ENCODE measurements at regions not wholly inside any gene's neighbourhood (a gene's known extent, or its start where the extent isn't known, plus 50 kb on each side); places are given as distances from the start of the nearest gene placed in this dataset.
A peak's percentile ranks its signal among the peaks of the same experiment; 100 is the strongest.
"Not testable (repeated sequence)": the region's sequence is repeated elsewhere in the genome, so short reads cannot be mapped to it uniquely, and the experiment has no call there.

- Mint-ChIP-seq H3K4me3 (no peak overlapping the region), H3K27me3 (no peaks in the 10 kb centered on the region), H3K27ac (no peak overlapping the region), H3K9me3 (no peaks in the 10 kb centered on the region), H3K4me1 (no peaks in the 10 kb centered on the region)
- DNase-seq (no peak), ATAC-seq (no peak)
Observed at GRCh38 chr7:81488210-81488609, 281.6 kb downstream of the HGF start.

DNA sequence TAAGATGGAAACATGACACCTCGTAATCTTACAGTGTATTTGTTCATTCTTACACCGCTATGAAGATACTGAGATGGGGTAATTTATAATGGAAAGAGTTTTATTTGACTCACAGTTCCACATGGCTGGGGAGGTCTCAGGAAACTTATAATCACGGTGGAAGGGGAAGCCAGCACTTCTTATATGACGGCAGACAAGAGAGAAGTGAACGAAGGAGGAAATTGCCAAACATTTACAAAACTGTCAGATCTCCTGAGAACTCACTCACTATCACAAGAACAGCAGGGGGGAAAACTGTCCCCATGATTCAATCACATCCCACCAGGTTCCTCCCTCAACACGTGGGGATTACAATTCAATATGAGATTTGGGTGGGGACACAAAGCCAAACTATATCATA is 282.3 kb downstream of the HGF start:
- H3K4me1 Mint-ChIP-seq: no peaks in the 10 kb centered on the region
- H3K27me3 Mint-ChIP-seq: no peaks in the 10 kb centered on the region
- H3K9me3 Mint-ChIP-seq: no peaks in the 10 kb centered on the region

DNA sequence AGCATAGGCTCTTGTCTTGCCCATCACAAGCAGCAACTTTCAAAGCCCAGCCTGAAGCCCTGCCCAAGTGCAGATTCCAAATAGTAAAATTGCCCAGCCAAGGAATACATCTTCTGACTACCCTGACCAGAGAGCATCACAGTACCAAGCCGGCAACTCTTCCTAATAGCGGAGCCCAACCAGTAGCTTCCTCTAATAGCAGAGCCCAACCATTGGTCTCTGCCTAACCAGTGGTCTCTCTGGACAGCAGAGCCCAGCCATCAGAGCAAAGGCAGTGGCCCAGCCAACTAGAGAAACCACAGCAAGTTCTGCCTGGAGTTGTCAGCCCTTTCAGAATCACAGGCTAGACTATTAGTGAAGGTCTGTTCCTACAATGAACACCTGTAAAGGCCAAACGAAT is 285.6 kb downstream of the HGF start:
- no peaks in the 10 kb centered on the region for H3K4me1 Mint-ChIP-seq
- H3K4me3 Mint-ChIP-seq: no peak overlapping the region
- ATAC-seq (no peak), DNase-seq (no peak)
- H3K9me3 Mint-ChIP-seq: no peaks in the 10 kb centered on the region
- H3K27me3 Mint-ChIP-seq: no peaks in the 10 kb centered on the region
- no peak overlapping the region for H3K27ac Mint-ChIP-seq

More for the DNA sequence above, 282.3 kb downstream of the HGF start:
- Mint-ChIP-seq H3K4me3 (no peak overlapping the region), H3K27ac (no peak overlapping the region)
- DNase-seq: no peak
- ATAC-seq: no peak

GRCh38 chr7:81482600-81483186 is 287.2 kb downstream of the HGF start:
- H3K9me3 Mint-ChIP-seq: no peaks in the 10 kb centered on the region
- no peaks in the 10 kb centered on the region for H3K4me1 Mint-ChIP-seq
- no peaks in the 10 kb centered on the region for H3K27me3 Mint-ChIP-seq
- no peak for ATAC-seq
- DNase-seq: no peak
- H3K27ac Mint-ChIP-seq: no peak overlapping the region
- H3K4me3 Mint-ChIP-seq: no peak overlapping the region

DNA sequence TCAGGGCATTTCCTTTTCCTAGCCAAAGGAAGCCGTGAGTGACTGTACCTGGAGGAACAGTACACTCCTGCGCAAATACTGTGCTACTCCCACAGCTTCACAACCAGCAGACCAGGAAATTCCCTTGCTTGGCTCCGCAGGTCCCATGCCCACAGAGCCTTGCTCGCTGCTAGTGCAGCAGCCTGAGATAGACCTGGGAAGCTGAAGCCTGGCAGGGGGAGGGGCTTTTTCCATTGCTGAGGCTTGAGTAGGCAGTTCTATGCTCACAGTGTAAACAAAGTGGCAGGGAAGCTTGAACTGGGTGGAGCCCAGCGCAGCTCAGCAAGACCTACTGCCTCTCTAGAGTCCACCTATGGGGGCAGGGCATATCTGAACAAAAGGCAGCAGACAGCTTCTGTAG is 291.2 kb downstream of the HGF start:
- H3K4me1 Mint-ChIP-seq: no peaks in the 10 kb centered on the region
- ATAC-seq (no peak), DNase-seq (no peak)
- no peaks in the 10 kb centered on the region for H3K9me3 Mint-ChIP-seq
- H3K4me3 Mint-ChIP-seq: no peak overlapping the region
- no peaks in the 10 kb centered on the region for H3K27me3 Mint-ChIP-seq
- no peak overlapping the region for H3K27ac Mint-ChIP-seq

DNA sequence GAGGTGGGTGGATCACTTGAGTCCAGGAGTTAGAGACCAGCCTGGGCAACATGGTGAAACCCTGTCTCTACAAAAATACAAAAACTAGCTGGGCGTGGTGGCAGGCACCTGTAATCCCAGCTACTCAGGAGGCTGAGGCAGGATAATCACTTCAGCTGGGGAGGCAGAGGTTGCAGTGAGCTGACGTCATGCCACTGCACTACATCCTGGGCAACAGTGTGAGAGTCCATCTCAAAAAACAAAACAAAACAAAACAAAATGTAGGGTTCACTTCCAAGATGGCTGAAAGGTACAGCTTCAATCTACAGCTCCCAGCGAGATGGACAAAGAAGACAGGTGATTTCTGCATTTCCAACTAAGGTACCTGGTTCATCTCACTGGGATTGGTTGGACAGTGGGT is 291.6 kb downstream of the HGF start:
- H3K4me3 Mint-ChIP-seq, H3K4me1 Mint-ChIP-seq, ATAC-seq, H3K9me3 Mint-ChIP-seq, H3K27me3 Mint-ChIP-seq, DNase-seq, H3K27ac Mint-ChIP-seq: not testable (repeated sequence)

DNA sequence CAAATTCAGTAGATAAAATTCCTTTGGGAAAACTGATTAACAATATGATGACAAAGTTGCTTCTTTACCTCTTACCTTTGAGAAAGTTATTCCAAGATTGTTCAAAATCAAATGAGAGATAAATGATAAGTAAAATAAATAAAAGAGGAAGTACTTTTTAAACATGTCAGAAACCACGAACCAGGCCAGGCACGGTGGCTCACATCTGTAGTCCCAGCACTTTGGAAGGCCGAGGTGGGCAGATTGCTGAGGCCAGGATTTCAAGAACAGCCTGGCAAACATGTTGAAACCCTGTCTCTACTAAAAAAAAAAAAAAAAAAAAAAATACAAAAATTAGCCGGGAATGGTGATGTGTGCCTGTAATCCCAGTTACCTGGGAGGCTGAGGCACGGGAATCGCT is 296.6 kb downstream of the HGF start:
- no peak overlapping the region for H3K4me3 Mint-ChIP-seq
- H3K4me1 Mint-ChIP-seq: no peaks in the 10 kb centered on the region
- H3K27me3 Mint-ChIP-seq: peaks cover 13% of the 10 kb centered on the region
- H3K27ac Mint-ChIP-seq: no peak overlapping the region
- ATAC-seq (no peak), DNase-seq (no peak)
- no peaks in the 10 kb centered on the region for H3K9me3 Mint-ChIP-seq

GRCh38 chr7:81470724-81471379 is 299.0 kb downstream of the HGF start:
- peaks cover 13% of the 10 kb centered on the region for H3K27me3 Mint-ChIP-seq
- no peaks in the 10 kb centered on the region for H3K9me3 Mint-ChIP-seq
- no peak for ATAC-seq
- H3K4me3 Mint-ChIP-seq: no peak overlapping the region
- no peaks in the 10 kb centered on the region for H3K4me1 Mint-ChIP-seq
- DNase-seq: no peak
- no peak overlapping the region for H3K27ac Mint-ChIP-seq

DNA sequence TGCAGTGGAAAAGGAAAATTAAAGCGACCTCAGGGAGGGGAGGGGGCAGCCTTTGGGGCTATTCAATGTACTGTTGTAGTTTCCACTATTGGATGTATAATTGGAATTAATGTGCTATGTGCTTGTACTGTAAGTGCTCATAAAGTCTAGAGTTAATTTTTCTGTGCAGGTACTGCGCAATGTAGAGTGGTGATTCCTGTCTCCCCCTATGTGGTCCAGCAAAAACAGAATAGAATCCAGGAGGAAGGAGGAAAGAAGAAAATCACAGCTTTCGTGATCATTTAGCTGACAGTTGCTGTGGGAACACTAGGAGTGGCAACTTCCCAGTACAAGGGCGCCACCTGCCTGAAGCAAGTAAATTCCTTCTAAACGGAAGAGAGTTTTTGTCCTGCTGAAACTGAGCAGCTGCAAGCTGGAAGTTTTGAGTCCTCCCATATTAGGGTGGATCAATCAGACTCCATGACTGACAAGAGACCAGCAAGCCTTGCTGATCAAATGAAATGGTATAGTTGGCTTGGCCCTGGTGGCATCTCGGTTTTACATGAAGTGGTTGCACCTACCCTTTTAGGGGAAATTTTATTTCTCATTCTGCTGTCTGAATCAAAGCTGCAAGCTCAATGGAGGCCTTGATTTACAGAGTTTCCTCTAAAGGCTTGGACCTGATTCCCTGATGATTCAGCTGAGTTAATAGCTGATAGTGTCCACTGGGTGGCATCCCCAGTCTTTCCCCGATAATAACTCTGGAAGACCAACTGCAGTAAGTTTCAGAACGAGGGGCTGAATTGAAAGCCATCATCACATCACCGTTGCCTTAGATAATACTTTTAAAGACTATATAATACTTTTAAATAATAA is 299.8 kb downstream of the HGF start:
- H3K4me3 Mint-ChIP-seq: no peak overlapping the region
- peaks cover 13% of the 10 kb centered on the region for H3K27me3 Mint-ChIP-seq
- DNase-seq (peak; percentile 8 to 20), ATAC-seq (peak; percentile 31)
- no peak overlapping the region for H3K27ac Mint-ChIP-seq
- no peaks in the 10 kb centered on the region for H3K4me1 Mint-ChIP-seq
- H3K9me3 Mint-ChIP-seq: no peaks in the 10 kb centered on the region

- Mint-ChIP-seq H3K27me3 (peaks cover 13% of the 10 kb centered on the region), H3K9me3 (no peaks in the 10 kb centered on the region), H3K4me1 (no peaks in the 10 kb centered on the region), H3K27ac (no peak overlapping the region), H3K4me3 (no peak overlapping the region)
- no peak for DNase-seq
- no peak for ATAC-seq
Observed at GRCh38 chr7:81469153-81469868, 300.5 kb downstream of the HGF start.

GRCh38 chr7:81468526-81468925 is 301.3 kb downstream of the HGF start:
- Mint-ChIP-seq H3K9me3 (no peaks in the 10 kb centered on the region), H3K4me1 (no peaks in the 10 kb centered on the region), H3K27ac (no peak overlapping the region), H3K4me3 (no peak overlapping the region), H3K27me3 (peaks cover 13% of the 10 kb centered on the region)
- ATAC-seq: no peak
- DNase-seq: no peak

DNA sequence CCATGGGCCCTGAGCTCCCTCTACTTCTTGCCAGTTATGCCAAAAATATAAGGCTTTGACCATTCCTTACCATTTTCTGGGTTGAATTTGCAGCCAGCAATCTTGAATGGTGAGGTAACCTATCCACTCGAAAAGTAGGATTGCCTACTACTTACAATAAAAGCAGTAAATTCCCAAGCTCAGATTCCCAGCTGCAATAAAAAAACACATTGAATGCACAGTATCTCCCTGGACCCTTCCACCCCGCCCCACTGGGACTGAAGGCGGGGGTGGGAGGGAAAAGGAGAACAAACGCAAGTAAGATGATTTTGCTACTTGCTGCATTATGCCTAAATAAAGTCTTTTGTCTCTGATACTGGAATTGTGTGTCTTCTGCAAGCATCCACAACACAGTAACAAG is 301.9 kb downstream of the HGF start:
- H3K9me3 Mint-ChIP-seq: no peaks in the 10 kb centered on the region

GRCh38 chr7:81462672-81463071 is 307.2 kb downstream of the HGF start:
- no peak for DNase-seq
- Mint-ChIP-seq H3K4me3 (no peak overlapping the region), H3K27ac (no peak overlapping the region), H3K9me3 (no peaks in the 10 kb centered on the region), H3K4me1 (no peaks in the 10 kb centered on the region), H3K27me3 (no peaks in the 10 kb centered on the region)
- no peak for ATAC-seq

More for the DNA sequence above, 301.9 kb downstream of the HGF start:
- no peak for ATAC-seq
- no peak for DNase-seq
- no peak overlapping the region for H3K4me3 Mint-ChIP-seq
- no peak overlapping the region for H3K27ac Mint-ChIP-seq
- H3K27me3 Mint-ChIP-seq: peaks cover 13% of the 10 kb centered on the region
- no peaks in the 10 kb centered on the region for H3K4me1 Mint-ChIP-seq

GRCh38 chr7:81460250-81461045 is 309.4 kb downstream of the HGF start:
- ATAC-seq (no peak), DNase-seq (no peak)
- Mint-ChIP-seq H3K4me3 (no peak overlapping the region), H3K9me3 (no peaks in the 10 kb centered on the region), H3K27me3 (no peaks in the 10 kb centered on the region), H3K4me1 (no peaks in the 10 kb centered on the region), H3K27ac (no peak overlapping the region)

- ATAC-seq (no peak), DNase-seq (no peak)
- Mint-ChIP-seq H3K4me3 (no peak overlapping the region), H3K27me3 (no peaks in the 10 kb centered on the region), H3K9me3 (no peaks in the 10 kb centered on the region), H3K4me1 (no peaks in the 10 kb centered on the region), H3K27ac (peak overlapping the region in 1 of 2 donors; percentile 38)
Observed at GRCh38 chr7:81459485-81459884, 310.4 kb downstream of the HGF start.
